ENCODE measurements at regions not wholly inside any gene's neighbourhood (a gene's known extent, or its start where the extent isn't known, plus 50 kb on each side); places are given as distances from the start of the nearest gene placed in this dataset.

- TF ChIP-seq CTCF (IDR thresholded peaks at IDR 0.05; ENCODE audit: low read depth, low read length) = no peak
- H3K4me3 ChIP-seq (replicated peaks in 1 of 2; ENCODE audit: low read depth in 2 of 2, low read length in 2 of 2) = no peak overlapping the region
- no peak for DNase-seq (ENCODE audit: low read depth in 2 of 2)
Observed at GRCh38 chrX:123809854-123810375, 49.9 kb upstream of the XIAP start.

All from cardiac fibroblast (primary cell).